GM12892 (cell line): ENCODE measurements at regions not wholly inside any gene's neighbourhood (a gene's known extent, or its start where the extent isn't known, plus 50 kb on each side); places are given as distances from the start of the nearest gene placed in this dataset.

Source experiments
- POLR2A ChIP-seq: IDR thresholded peaks from 2 replicates; pipeline ENCODE4 v1.6.1; 2011; ENCODE audit warnings: low read depth, low read length, control low read depth
- POLR2AphosphoS5 ChIP-seq: IDR thresholded peaks from 2 replicates; pipeline ENCODE4 v1.6.1; 2011; ENCODE audit warnings: low read depth, low read length, control low read depth
- TAF1 ChIP-seq: IDR thresholded peaks from 2 replicates; pipeline ENCODE4 v1.6.1; 2011; ENCODE audit warnings: low read depth, mild to moderate bottlenecking, control low read depth, low read length, borderline replicate concordance

DNA sequence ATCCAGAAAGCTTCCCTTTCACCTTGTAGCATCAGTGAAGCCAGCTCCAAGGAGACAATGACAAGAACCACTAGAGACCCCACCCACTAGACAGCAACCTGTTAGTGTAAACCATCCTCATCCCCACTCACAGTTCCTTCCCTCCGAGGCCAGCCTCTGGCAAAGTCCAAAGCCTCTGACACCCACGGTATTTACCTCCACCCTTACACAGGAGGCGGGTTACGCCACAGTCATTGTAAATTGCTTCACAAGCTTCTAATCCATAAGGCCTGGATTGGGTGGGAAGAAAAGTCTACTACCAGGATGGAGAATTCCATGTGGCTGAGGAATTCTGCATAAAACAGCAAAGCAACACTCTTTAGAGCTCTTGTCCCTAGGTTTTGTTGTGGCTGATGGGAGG, 287.4 kb downstream of the BUD13 start:
- TF ChIP-seq TAF1 (no peak), POLR2A (no peak), POLR2AphosphoS5 (no peak)
